ENCODE measurements at regions not wholly inside any gene's neighbourhood (a gene's known extent, or its start where the extent isn't known, plus 50 kb on each side); places are given as distances from the start of the nearest gene placed in this dataset.

GRCh38 chr10:4294271-4294670, 509.3 kb upstream of the KLF6 start:
- TF ChIP-seq GATA2 (IDR thresholded peaks at IDR 0.05; ENCODE audit: low read depth, low read length) (no peak), GATA3 (IDR thresholded peaks at IDR 0.05; ENCODE audit: low read depth, low read length) (no peak)

Measured in SH-SY5Y (cell line).